ENCODE measurements at regions not wholly inside any gene's neighbourhood (a gene's known extent, or its start where the extent isn't known, plus 50 kb on each side); places are given as distances from the start of the nearest gene placed in this dataset.

GRCh38 chr2:196584903-196585302 is 54.6 kb upstream of the CCDC150 start:
- H3K4me1 ChIP-seq: no peaks in the 10 kb centered on the region
- no peak overlapping the region for H3K27ac ChIP-seq
- H3K36me3 ChIP-seq: no peaks in the 10 kb centered on the region
- no peak for TF ChIP-seq Cebpa-rat (IDR thresholded peaks at IDR 0.05)
- H3K4me3 ChIP-seq: no peak overlapping the region
- H4K20me1 ChIP-seq: no peaks in the 10 kb centered on the region
- H3K27me3 ChIP-seq: no peaks in the 10 kb centered on the region
- H3K9me3 ChIP-seq: no peaks in the 10 kb centered on the region
- H3K9ac ChIP-seq: no peak overlapping the region
- no peak overlapping the region for H3K4me2 ChIP-seq

DNA sequence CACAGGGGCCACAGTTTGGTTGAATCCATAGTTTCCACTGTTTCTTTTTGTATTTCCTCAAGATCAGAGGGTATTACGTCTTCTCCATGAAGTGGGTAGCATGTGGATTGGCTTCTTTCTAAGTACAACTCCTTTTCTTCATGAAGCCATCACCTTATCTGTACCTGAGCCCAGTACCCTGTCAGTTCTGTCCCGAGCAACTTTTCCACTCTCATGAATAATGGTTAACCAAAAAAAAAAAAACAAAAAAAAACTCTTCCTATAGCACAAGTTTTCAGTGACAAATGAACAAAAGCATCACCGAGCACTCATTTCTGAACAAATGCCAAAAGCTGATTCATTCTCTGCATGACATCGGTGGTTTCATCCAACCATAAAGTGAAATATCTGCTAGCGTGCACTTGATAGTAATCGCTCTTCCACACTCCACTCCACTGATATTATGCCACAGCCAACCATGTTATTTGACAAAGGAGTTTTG is 53.0 kb upstream of the CCDC150 start:
- H3K27ac ChIP-seq: no peak overlapping the region
- H3K4me2 ChIP-seq: no peak overlapping the region
- H3K4me3 ChIP-seq: no peak overlapping the region
- no peaks in the 10 kb centered on the region for H3K36me3 ChIP-seq
- no peaks in the 10 kb centered on the region for H4K20me1 ChIP-seq
- no peak overlapping the region for H3K9ac ChIP-seq
- H3K27me3 ChIP-seq: peaks cover 14% of the 10 kb centered on the region; the same call in 1 of the 2 replicates
- no peak for TF ChIP-seq Cebpa-rat (IDR thresholded peaks at IDR 0.05)
- no peaks in the 10 kb centered on the region for H3K9me3 ChIP-seq
- H3K4me1 ChIP-seq: no peaks in the 10 kb centered on the region

GRCh38 chr2:196587056-196587455 is 52.5 kb upstream of the CCDC150 start:
- H3K27me3 ChIP-seq: peaks cover 19% of the 10 kb centered on the region
- no peak overlapping the region for H3K4me3 ChIP-seq
- H3K27ac ChIP-seq: no peak overlapping the region
- H3K9me3 ChIP-seq: no peaks in the 10 kb centered on the region
- no peaks in the 10 kb centered on the region for H3K36me3 ChIP-seq
- no peak for TF ChIP-seq Cebpa-rat (IDR thresholded peaks at IDR 0.05)
- no peak overlapping the region for H3K4me2 ChIP-seq
- H3K4me1 ChIP-seq: no peaks in the 10 kb centered on the region
- no peaks in the 10 kb centered on the region for H4K20me1 ChIP-seq
- no peak overlapping the region for H3K9ac ChIP-seq

DNA sequence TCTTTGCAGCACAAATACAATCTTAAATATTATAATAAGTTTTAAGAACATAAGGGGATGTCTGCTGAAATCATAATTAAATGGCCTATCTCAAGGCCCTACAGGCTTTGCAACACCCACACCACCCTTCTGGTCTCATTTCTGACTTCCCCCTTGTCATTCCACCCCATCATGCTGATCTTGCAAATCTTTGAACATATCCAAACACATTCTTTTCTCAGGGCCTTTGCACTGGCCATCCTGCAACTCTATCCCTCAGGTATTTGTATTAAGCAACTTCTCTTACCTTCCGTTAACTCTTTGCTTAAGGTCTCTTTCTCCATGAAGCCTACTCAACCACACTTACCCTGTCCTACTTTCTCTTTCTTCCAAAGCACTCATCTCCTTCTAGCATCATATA is 51.8 kb upstream of the CCDC150 start:
- Histone ChIP-seq H3K9ac (no peak overlapping the region), H3K27ac (no peak overlapping the region)

DNA sequence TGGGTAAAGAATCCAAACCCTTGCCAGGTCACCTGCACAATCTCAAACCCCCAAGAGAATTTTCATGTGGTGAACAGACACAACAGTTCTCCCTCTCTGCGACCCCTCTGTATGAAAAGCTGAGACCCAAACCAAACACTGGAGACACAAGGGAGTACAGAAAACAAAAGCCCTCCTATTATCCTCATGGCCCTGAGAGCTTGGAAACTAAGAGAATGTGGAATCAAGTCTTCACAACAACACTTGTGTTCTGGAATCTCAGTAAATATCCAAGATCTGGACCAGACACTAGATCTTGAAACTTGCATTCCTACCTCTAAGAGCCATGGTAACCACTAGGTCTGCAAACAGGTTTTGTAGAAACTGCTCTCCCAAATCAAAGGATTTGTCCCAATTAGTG is 50.1 kb upstream of the CCDC150 start:
- no peak overlapping the region for H3K27ac ChIP-seq
- H3K9ac ChIP-seq: no peak overlapping the region
- no peak for TF ChIP-seq Cebpa-rat (IDR thresholded peaks at IDR 0.05)
- no peak overlapping the region for H3K4me2 ChIP-seq
- H3K27me3 ChIP-seq: peaks cover 42% of the 10 kb centered on the region
- no peak overlapping the region for H3K4me3 ChIP-seq
- peaks cover 5% of the 10 kb centered on the region; the same call in 1 of the 2 replicates for H3K4me1 ChIP-seq
- no peaks in the 10 kb centered on the region for H4K20me1 ChIP-seq
- no peaks in the 10 kb centered on the region for H3K36me3 ChIP-seq
- no peaks in the 10 kb centered on the region for H3K9me3 ChIP-seq

More for the DNA sequence above, 51.8 kb upstream of the CCDC150 start:
- H3K4me1 ChIP-seq: peaks cover 5% of the 10 kb centered on the region; the same call in 1 of the 2 replicates
- H4K20me1 ChIP-seq: no peaks in the 10 kb centered on the region
- no peak for TF ChIP-seq Cebpa-rat (IDR thresholded peaks at IDR 0.05)
- H3K9me3 ChIP-seq: no peaks in the 10 kb centered on the region
- H3K4me2 ChIP-seq: no peak overlapping the region
- H3K27me3 ChIP-seq: peaks cover 26% of the 10 kb centered on the region
- no peaks in the 10 kb centered on the region for H3K36me3 ChIP-seq
- H3K4me3 ChIP-seq: no peak overlapping the region
